A549 (cell line): ENCODE measurements at regions not wholly inside any gene's neighbourhood (a gene's known extent, or its start where the extent isn't known, plus 50 kb on each side); places are given as distances from the start of the nearest gene placed in this dataset.
"Not testable (repeated sequence)": the region's sequence is repeated elsewhere in the genome, so short reads cannot be mapped to it uniquely, and the experiment has no call there.

Experiments
- CEBPB ChIP-seq, 2 experiments: fragments of >200 bp in 1 of 2; sonication (Bioruptor Twin) in 1 of 2; formaldehyde crosslinking in 1 of 2; IDR thresholded peaks; 2 replicates each; pipeline ENCODE4 v1.6.1; 2012 to 2016
- CHD4 ChIP-seq: fragments of 200-600 bp; sonication (generic); IDR thresholded peaks from 2 replicates; pipeline ENCODE4 v1.6.1; 2016; ENCODE audit warnings: antibody characterized with exemption, mild to moderate bottlenecking, borderline replicate concordance
- EHF ChIP-seq: fragments of 250-450 bp; sonication (Bioruptor Pico); IDR thresholded peaks from 2 replicates; pipeline ENCODE4 v1.5.0; 2020; ENCODE audit warnings: mild to moderate bottlenecking
- EP300 ChIP-seq, 2 experiments: fragments of >200 bp; sonication (Bioruptor Twin); formaldehyde crosslinking; IDR thresholded peaks; 2 replicates in 1 of 2; 3 replicates in 1 of 2; pipeline ENCODE4 v1.6.1; 2016 to 2017
- HOXB13 ChIP-seq: fragments of 250-450 bp; sonication (Bioruptor Pico); IDR thresholded peaks from 2 replicates; pipeline ENCODE4 v1.5.0; 2020; ENCODE audit warnings: low read depth, mild to moderate bottlenecking, moderate library complexity
- MAFK ChIP-seq: fragments of 450-650 bp; IDR thresholded peaks from 2 replicates; pipeline ENCODE4 v1.6.1; 2014; ENCODE audit not compliant: partially characterized antibody
- POLR2A ChIP-seq: IDR thresholded peaks from 2 replicates; pipeline ENCODE4 v1.6.1; 2012; ENCODE audit warnings: mild to moderate bottlenecking, low read length
- RCOR1 ChIP-seq: fragments of 150-350 bp; IDR thresholded peaks from 2 replicates; pipeline ENCODE4 v1.6.1; 2014; ENCODE audit warnings: antibody characterized with exemption, low read length, low read depth
- TF ChIP-seq, protein P1 (sequence below): fragments of >200 bp; sonication (Bioruptor Twin); formaldehyde crosslinking; IDR thresholded peaks from 3 replicates; pipeline ENCODE4 v1.5.1; 2016
- TF ChIP-seq, protein P2 (sequence below): IDR thresholded peaks from 2 replicates; pipeline ENCODE4 v1.6.1; 2012
- TF ChIP-seq, protein P3 (sequence below): IDR thresholded peaks from 2 replicates; pipeline ENCODE4 v1.6.1; 2012; ENCODE audit warnings: low read depth, borderline replicate concordance
- TF ChIP-seq, protein P4 (sequence below): fragments of 200-600 bp; sonication (generic); IDR thresholded peaks from 2 replicates; pipeline ENCODE4 v1.6.1; 2016; ENCODE audit warnings: antibody characterized with exemption, mild to moderate bottlenecking, moderate library complexity

DNA sequence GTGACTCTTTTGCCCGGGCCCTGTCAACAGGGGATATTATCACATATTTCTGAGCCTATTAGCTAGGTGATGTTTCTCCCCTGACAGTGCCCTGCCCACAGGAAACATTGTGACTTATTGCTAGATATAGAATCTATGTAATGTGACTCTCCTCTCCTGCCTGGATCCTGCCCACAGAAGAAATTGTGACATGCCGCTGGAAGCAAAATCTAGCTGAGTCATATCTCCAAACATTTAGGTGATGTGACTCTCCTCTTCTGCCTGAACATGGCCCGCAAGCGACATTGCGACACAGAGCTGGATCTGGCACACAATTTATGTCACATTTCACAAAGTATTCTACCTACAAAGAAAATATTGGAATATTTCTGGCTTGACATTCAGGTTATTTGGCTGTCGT lies 159.6 kb upstream of the BPY2 start:
- TF ChIP-seq, protein P1, sequence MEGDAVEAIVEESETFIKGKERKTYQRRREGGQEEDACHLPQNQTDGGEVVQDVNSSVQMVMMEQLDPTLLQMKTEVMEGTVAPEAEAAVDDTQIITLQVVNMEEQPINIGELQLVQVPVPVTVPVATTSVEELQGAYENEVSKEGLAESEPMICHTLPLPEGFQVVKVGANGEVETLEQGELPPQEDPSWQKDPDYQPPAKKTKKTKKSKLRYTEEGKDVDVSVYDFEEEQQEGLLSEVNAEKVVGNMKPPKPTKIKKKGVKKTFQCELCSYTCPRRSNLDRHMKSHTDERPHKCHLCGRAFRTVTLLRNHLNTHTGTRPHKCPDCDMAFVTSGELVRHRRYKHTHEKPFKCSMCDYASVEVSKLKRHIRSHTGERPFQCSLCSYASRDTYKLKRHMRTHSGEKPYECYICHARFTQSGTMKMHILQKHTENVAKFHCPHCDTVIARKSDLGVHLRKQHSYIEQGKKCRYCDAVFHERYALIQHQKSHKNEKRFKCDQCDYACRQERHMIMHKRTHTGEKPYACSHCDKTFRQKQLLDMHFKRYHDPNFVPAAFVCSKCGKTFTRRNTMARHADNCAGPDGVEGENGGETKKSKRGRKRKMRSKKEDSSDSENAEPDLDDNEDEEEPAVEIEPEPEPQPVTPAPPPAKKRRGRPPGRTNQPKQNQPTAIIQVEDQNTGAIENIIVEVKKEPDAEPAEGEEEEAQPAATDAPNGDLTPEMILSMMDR: not testable (repeated sequence)
- TF ChIP-seq, protein P2, sequence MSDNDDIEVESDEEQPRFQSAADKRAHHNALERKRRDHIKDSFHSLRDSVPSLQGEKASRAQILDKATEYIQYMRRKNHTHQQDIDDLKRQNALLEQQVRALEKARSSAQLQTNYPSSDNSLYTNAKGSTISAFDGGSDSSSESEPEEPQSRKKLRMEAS: not testable (repeated sequence)
- not testable (repeated sequence) for TF ChIP-seq CEBPB (IDR thresholded peaks at IDR 0.05); CHD4; RCOR1; EP300 (IDR thresholded peaks at IDR 0.05); HOXB13 (CRISPR knock-in tag); POLR2A; EHF (CRISPR knock-in tag); MAFK
- TF ChIP-seq, protein P3, sequence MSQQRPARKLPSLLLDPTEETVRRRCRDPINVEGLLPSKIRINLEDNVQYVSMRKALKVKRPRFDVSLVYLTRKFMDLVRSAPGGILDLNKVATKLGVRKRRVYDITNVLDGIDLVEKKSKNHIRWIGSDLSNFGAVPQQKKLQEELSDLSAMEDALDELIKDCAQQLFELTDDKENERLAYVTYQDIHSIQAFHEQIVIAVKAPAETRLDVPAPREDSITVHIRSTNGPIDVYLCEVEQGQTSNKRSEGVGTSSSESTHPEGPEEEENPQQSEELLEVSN: not testable (repeated sequence)
- TF ChIP-seq, protein P4, sequence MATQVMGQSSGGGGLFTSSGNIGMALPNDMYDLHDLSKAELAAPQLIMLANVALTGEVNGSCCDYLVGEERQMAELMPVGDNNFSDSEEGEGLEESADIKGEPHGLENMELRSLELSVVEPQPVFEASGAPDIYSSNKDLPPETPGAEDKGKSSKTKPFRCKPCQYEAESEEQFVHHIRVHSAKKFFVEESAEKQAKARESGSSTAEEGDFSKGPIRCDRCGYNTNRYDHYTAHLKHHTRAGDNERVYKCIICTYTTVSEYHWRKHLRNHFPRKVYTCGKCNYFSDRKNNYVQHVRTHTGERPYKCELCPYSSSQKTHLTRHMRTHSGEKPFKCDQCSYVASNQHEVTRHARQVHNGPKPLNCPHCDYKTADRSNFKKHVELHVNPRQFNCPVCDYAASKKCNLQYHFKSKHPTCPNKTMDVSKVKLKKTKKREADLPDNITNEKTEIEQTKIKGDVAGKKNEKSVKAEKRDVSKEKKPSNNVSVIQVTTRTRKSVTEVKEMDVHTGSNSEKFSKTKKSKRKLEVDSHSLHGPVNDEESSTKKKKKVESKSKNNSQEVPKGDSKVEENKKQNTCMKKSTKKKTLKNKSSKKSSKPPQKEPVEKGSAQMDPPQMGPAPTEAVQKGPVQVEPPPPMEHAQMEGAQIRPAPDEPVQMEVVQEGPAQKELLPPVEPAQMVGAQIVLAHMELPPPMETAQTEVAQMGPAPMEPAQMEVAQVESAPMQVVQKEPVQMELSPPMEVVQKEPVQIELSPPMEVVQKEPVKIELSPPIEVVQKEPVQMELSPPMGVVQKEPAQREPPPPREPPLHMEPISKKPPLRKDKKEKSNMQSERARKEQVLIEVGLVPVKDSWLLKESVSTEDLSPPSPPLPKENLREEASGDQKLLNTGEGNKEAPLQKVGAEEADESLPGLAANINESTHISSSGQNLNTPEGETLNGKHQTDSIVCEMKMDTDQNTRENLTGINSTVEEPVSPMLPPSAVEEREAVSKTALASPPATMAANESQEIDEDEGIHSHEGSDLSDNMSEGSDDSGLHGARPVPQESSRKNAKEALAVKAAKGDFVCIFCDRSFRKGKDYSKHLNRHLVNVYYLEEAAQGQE: not testable (repeated sequence)
